MM.1S (cell line): ENCODE measurements at regions not wholly inside any gene's neighbourhood (a gene's known extent, or its start where the extent isn't known, plus 50 kb on each side); places are given as distances from the start of the nearest gene placed in this dataset.

Experiments
- EZH2 ChIP-seq: fragments of 300-600 bp; sonication (generic); optimal IDR thresholded peaks from 2 replicates; pipeline ENCODE3; 2017; ENCODE audit warnings: low read depth, mild to moderate bottlenecking, antibody characterized with exemption, low read length, mixed read lengths
- EZH2phosphoT487 ChIP-seq: fragments of 300-600 bp; sonication (generic); IDR thresholded peaks from 2 replicates; pipeline ENCODE4 v1.6.1; 2018; ENCODE audit warnings: antibody characterized with exemption, low read length
- TF ChIP-seq, protein P1 (sequence below): fragments of 300-600 bp; sonication (generic); IDR thresholded peaks from 2 replicates; pipeline ENCODE4 v1.5.1; 2016; ENCODE audit warnings: antibody characterized with exemption, low read length, mixed read lengths

DNA sequence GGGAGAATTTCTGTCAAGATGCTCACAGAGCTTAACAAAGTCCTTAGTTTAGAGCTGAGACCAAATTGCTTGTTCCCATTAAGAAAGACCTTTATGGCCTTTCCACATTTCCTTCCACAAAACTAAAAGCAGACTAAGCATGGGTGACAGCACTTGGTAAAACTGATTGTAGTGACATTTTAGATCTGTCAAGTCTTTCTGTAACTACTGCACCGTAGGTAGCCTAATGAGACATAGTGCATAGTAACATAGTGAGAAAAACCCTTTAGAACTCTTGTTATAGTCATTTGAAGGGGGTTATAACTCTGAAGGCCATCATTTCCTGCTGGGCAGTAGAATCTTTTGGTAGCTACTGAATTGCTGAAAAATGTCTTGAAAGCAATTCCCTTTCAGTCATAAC is 990.9 kb upstream of the CNTN5 start:
- TF ChIP-seq, protein P1, sequence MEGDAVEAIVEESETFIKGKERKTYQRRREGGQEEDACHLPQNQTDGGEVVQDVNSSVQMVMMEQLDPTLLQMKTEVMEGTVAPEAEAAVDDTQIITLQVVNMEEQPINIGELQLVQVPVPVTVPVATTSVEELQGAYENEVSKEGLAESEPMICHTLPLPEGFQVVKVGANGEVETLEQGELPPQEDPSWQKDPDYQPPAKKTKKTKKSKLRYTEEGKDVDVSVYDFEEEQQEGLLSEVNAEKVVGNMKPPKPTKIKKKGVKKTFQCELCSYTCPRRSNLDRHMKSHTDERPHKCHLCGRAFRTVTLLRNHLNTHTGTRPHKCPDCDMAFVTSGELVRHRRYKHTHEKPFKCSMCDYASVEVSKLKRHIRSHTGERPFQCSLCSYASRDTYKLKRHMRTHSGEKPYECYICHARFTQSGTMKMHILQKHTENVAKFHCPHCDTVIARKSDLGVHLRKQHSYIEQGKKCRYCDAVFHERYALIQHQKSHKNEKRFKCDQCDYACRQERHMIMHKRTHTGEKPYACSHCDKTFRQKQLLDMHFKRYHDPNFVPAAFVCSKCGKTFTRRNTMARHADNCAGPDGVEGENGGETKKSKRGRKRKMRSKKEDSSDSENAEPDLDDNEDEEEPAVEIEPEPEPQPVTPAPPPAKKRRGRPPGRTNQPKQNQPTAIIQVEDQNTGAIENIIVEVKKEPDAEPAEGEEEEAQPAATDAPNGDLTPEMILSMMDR, result no peak
- TF ChIP-seq EZH2, result no peak
- no peak for TF ChIP-seq EZH2phosphoT487
